Nephron (organoid): ENCODE measurements at regions not wholly inside any gene's neighbourhood (a gene's known extent, or its start where the extent isn't known, plus 50 kb on each side); places are given as distances from the start of the nearest gene placed in this dataset.

Experiments used
- H3K27ac Mint-ChIP-seq, 3 experiments: 2 replicates each; pipeline ENCODE4 v1.8.0; 2020; ENCODE audit warnings: mixed read lengths in 3 of 3, mild to moderate bottlenecking in 2 of 3, moderate library complexity in 1 of 3
- H3K27me3 Mint-ChIP-seq: 2 replicates; pipeline ENCODE4 v1.8.0; 2021; ENCODE audit warnings: low read depth, mild to moderate bottlenecking, moderate library complexity, mixed read lengths
- H3K36me3 Mint-ChIP-seq: 2 replicates; pipeline ENCODE4 v1.8.0; 2020; ENCODE audit warnings: low read depth, mixed read lengths
- H3K4me1 Mint-ChIP-seq: 2 replicates; pipeline ENCODE4 v1.8.0; 2020; ENCODE audit warnings: mixed read lengths
- H3K4me3 Mint-ChIP-seq, 3 experiments: 2 replicates each; pipeline ENCODE4 v1.8.0; 2020; ENCODE audit warnings: mild to moderate bottlenecking in 3 of 3, mixed read lengths in 3 of 3, moderate library complexity in 2 of 3
- H3K9me3 Mint-ChIP-seq: 2 replicates; pipeline ENCODE4 v1.8.0; 2020; ENCODE audit warnings: mixed read lengths
- CTCF ChIP-seq, 3 experiments: fragments of 200-600 bp; sonication (generic); IDR thresholded peaks; one replicate each; pipeline ENCODE4 v1.5.0; 2021; ENCODE audit warnings: antibody characterized with exemption in 3 of 3; ENCODE audit not compliant: unreplicated experiment in 3 of 3

GRCh38 chr4:170157670-170158069, 67.9 kb upstream of the AADAT start:
- Mint-ChIP-seq H3K36me3 (no peaks in the 10 kb centered on the region), H3K4me1 (no peaks in the 10 kb centered on the region), H3K27me3 (peaks cover 7% of the 10 kb centered on the region), H3K4me3 (no peak overlapping the region), H3K27ac (no peak overlapping the region), H3K9me3 (peaks cover 24% of the 10 kb centered on the region)
- TF ChIP-seq CTCF (IDR thresholded peaks at IDR 0.05; ENCODE audit: unreplicated experiment in 3 of 3), result no peak

- no peak for TF ChIP-seq CTCF (IDR thresholded peaks at IDR 0.05; ENCODE audit: unreplicated experiment in 3 of 3)
- H3K36me3 Mint-ChIP-seq, result no peaks in the 10 kb centered on the region
- no peaks in the 10 kb centered on the region for H3K27me3 Mint-ChIP-seq
- no peak overlapping the region for H3K27ac Mint-ChIP-seq
- H3K4me1 Mint-ChIP-seq, result no peaks in the 10 kb centered on the region
- no peak overlapping the region for H3K4me3 Mint-ChIP-seq
- H3K9me3 Mint-ChIP-seq, result peaks cover 6% of the 10 kb centered on the region
These were observed 55.4 kb upstream of the AADAT start for GRCh38 chr4:170145120-170145519.

- peaks cover 8% of the 10 kb centered on the region for H3K9me3 Mint-ChIP-seq
- H3K27ac Mint-ChIP-seq, result no peak overlapping the region
- no peaks in the 10 kb centered on the region for H3K36me3 Mint-ChIP-seq
- no peak for TF ChIP-seq CTCF (IDR thresholded peaks at IDR 0.05; ENCODE audit: unreplicated experiment in 3 of 3)
- H3K4me1 Mint-ChIP-seq, result peaks cover 8% of the 10 kb centered on the region
- H3K4me3 Mint-ChIP-seq, result no peak overlapping the region
- peaks cover 8% of the 10 kb centered on the region for H3K27me3 Mint-ChIP-seq
These were observed 50.0 kb upstream of the AADAT start for GRCh38 chr4:170139764-170140163.
